Cardiac septum (tissue), 1 donor: ENCODE measurements at regions not wholly inside any gene's neighbourhood (a gene's known extent, or its start where the extent isn't known, plus 50 kb on each side); places are given as distances from the start of the nearest gene placed in this dataset.

Experiments used
- DNase-seq: peaks from one replicate; pipeline ENCODE4 v3.0.0-alpha.2; 2020; ENCODE audit warnings: low spot score
- intact Hi-C: fragments of 100-400 bp; cut with DNase I; formaldehyde crosslinking; loops from one replicate; pipeline ENCODE4 v1.14.0; 2022
- donor health status: DM: no; HTN: no; CAD: no.

DNA sequence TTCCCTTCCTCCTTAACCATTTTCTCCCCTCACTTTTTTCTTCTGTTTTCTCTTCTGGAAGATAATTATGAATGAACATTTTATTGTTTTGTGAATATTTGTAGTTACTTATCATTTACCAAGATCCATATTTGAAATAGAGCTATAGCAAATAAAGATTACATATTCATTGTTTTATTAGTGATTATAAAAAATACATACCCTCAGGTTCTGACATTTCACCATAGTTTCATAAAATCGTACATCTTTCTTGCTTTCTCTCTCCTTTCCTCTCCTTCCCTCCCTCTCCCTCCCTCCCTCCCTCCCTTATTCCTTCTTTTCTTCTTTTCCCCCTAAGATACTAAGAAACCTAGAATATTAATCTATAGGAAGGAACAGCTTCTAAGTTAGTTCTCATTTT lies 410.9 kb upstream of the GOLIM4 start:
- intact Hi-C loops, result no loop called here
- DNase-seq, result no peak

DNA sequence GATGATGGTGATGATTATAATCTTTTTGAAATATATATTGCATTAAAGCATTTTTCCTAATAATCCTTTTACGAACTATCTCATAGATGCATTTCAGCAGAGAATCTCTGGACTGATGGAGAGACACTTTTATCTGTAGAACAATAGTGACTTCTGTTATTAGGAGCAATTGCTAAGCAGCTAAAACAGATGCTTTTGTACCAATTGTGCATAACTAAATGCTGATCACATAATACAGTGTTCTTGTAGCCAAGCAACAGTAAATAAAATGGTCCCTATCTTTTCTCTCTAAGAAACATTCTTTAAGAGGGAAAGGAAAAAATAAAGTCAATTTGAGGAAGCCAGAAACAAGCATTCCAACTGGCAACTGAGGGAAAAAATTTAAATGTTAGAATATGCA lies 405.8 kb upstream of the GOLIM4 start:
- intact Hi-C loops, result no loop called here
- DNase-seq, result no peak

DNA sequence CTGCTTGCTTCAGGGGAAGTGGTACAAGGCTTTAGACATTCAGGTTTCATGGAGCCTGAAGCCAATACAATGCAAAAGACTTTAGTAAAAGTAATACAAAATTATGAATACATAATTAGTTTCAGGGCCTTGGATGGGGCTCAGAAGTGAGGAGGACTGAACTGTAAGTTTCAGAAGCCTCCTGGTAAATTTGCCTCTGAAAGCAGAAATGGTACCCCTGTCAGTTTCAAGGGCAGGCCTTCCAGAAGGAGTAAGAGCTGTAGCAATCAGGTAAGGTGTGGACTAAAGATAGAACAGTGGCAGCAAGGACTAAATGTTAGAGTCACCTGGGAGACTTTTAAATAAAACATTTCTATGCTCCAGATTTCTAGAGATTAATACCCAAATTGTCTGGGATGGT lies 402.5 kb upstream of the GOLIM4 start:
- no peak for DNase-seq
- intact Hi-C loops, result no loop called here

DNA sequence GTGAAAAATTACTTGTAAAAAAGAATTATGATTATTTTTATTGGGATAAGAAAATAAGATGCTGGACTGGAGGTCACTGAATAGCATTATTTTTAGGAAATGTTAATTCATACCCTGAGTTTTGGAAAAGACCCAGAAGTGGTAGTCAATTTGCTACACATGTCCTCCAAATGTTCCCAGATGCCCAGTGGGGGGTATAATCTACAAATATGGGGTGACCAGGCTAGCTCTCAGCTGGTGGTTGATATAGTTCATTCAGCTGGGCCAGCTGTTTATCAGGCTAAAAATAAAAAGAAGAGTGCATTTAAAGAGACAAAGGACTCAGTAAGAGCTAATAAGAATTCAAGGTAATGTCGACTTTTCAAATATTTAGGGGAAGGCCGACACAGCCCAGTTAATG lies 402.0 kb upstream of the GOLIM4 start:
- intact Hi-C loops, result no loop called here
- DNase-seq, result no peak

DNA sequence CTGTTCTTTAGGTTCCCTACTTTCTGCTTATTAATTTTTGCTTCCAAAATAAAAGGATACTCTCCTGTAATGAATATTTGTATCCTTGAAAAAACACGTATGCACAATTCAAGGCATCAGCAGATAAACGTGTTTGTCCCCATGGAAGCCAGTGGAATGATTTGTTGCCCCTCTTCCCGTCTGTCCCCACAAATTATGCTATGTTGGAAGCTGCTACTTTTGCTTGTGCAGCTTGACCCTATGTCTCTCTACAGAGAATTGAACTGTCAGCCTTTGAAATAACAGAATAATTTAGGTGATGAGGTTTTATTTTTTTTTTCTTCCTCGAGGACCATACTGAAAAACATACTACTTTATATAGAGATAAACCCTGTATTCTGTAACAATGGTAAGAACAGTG lies 401.5 kb upstream of the GOLIM4 start:
- intact Hi-C loops, result no loop called here
- DNase-seq, result no peak

DNA sequence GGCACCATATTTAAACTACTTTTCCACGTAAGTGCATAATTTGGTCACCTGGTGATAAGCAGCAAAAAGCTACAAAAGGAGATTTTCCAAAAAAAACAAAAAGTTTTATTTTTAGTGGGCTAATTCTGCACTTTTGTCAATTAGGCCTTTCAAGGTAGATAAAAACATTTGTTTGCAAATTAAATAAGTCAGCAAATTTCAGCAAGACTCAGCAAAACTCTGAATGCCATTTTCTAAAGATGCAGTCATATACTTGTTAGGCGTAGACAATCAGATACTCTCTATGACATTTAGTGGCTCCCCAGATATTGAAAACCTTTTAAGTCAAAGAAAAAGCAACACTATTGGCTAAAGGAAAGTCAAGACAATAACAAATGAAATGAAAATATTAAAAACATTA lies 400.2 kb upstream of the GOLIM4 start:
- intact Hi-C loops, result no loop called here
- DNase-seq, result no peak

DNA sequence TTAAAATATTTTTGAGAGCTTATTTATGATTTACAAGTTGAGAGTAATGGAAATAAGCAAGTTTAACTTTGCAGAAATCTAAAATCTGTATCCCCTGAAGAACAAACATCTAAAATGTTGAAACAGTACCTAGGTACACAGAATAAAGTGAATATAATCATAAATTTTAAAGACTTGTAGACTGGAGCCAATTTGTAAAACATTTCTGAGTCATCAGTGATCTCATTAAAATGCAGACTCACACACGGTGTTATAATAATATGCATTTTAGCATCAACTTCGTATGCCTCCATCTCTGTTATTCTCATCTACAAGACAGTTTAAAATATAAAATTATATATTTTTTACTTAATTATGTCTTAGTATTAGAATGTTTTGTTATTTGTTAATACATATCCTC lies 399.5 kb upstream of the GOLIM4 start:
- intact Hi-C loops, result no loop called here
- DNase-seq, result no peak

DNA sequence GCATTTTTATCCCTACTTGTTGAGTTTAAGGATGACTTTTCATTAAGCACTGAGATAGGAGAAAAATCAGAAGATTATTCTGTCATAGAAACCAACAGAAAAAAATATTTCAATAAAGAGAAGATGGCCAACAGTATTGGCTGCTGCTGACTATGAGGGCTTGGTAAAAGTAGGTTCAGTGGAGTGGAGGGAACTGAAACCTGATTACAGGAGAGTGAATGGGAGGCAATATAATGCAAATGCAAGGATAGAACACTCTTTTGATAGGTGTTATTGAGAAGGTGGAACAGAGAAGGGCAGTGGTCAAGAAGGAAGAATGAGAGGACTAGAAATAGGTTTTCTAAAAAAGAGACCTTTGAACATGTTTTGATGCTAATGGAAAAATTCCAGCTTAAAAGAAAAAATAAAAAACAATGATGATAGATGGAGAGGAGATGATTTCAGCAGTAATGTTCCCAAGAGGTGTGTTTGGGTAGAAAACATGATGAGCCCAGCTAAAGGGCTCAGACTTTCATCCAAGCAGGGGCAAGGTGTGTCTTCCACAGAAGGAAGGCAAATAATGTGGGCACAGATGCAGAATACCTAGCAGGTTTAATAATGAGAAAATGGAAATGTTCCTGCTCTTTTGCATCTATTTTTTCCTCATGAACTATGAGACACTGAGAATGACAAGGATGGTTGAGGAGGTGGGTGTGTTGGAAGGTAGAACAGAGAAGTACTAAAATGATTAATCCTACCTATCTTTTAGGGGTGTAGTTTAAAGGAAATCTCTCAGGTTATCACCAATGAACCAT lies 397.9 kb upstream of the GOLIM4 start:
- no peak for DNase-seq
- intact Hi-C loops, result no loop called here

DNA sequence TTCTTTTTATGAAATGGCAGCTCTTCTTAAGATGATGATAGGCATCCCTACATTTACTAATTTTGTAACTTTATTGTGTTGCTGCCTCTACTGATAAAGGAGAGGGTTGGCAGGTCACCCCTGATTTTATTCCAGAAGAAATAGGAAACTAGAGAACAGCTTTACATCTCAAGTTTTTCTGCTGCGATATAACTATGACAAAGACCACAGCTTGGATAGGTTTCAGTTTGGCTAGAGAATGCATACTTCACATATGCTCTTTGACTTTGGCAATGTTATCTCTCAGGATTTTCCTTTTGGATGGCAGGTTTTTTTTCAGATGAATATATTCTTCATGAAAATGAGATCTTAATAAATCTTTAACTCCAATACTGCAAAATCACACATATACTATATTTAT lies 395.3 kb upstream of the GOLIM4 start:
- intact Hi-C loops, result no loop called here
- DNase-seq, result no peak

DNA sequence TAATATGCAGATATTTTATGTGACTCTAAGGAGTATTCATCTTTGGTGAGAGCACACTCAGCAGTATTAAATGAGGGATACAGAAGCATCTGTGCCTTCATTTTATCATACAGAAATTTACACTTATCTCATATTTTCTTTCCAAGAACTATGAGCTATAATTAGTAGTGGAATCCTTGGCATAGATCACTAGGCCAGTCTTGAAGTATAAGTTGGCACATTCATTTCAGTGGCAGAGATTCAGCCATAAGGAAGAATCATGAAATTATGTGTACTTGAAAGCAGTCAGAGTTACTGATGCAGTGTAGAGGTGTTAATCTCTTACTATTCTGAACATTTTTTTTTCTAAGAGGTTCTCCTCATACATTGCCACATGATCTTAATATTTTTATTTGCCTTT lies 393.6 kb upstream of the GOLIM4 start:
- intact Hi-C loops, result no loop called here
- no peak for DNase-seq

DNA sequence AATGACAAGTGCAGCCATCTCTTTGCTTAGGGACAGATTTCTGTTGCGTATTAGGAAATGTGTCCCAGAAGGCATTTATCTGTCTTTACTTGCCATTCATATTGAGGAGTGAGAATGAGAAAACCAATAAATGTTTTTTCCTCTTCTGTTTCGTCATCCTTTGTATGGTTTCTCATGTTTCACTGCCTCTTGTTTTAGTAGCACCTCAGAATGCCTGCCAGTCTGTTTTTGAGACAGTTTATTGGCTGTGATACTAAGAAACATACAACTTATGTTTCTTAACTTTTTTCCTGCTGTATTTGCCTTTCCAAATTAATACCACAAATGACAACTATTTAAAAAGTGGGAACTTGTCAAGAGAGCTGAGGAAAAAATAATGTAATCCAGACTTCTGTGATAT lies 390.2 kb upstream of the GOLIM4 start:
- intact Hi-C loops, result no loop called here
- no peak for DNase-seq

DNA sequence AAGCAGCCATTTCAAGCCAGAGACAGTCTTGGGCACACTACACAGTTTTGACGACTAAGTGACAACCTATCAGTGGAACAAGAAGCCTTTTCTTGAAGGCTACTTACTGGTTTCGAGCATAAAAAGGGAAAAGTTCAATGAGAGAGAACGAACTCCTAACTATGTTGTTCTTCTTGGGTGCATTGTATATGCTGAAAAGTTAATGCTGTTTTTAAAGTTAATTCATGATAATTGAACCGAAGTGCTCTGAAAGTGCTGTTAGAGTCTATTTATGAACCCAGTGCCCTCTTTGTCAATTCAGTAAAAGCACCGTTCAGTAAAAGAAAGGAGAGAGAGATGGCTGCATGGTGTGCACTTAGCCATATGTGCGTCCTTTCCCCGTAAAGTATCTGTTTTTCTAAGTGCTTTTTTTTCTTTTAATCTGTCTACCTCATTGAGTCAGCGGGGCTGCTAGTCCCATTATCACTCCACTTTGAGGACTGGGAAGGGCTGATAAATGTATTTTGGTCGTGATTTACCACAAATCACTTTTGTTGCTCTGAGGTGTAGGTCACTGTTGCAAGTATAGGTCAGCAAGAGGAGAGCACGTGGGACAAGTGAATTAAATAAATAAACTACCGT lies 380.7 kb upstream of the GOLIM4 start:
- DNase-seq, result no peak
- intact Hi-C loops, result no loop called here

DNA sequence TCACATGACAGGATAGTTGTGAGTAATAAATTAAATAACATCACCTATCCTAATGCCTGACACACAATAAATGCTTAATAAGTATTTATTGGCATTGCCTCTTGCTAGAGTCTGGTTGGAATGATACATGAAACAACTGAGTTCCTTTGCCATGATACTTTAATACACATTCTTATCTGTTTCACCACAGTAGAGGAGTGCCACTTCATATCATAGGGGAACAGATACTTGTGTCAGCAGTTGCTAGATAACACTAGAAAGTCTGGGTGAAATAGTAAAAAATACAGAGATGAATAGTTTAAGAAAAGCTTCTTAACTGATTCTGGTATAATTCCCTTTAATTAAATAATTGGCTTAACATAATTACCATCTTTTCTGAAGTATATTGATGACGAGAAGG lies 380.0 kb upstream of the GOLIM4 start:
- intact Hi-C loops, result no loop called here
- no peak for DNase-seq

DNA sequence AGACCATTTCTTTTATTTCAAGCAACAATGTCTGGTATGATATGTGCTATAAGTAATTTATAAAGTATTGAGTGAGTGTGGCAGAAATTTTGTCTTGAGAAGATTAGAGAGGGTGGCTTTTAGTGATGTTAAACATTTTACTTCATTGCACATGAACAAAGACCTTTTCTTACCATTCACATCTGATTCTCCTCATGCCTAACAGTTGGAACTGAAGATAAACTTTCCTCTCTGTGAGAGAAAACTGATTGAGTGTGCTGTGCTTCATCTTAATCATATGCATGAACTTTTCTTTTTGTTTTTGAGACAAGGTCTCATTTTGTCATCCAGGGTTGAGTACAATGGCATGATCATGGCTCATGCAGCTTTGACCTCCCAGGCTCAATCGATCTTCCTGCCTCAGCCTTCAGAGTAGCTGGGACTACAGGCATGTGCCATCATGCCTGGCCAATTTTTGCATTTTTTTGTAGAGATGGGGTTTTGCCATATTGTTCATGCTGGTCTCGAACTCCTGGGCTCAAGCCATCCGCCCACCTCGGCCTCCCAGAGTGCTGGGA lies 377.7 kb upstream of the GOLIM4 start:
- intact Hi-C loops, result no loop called here
- DNase-seq, result no peak

DNA sequence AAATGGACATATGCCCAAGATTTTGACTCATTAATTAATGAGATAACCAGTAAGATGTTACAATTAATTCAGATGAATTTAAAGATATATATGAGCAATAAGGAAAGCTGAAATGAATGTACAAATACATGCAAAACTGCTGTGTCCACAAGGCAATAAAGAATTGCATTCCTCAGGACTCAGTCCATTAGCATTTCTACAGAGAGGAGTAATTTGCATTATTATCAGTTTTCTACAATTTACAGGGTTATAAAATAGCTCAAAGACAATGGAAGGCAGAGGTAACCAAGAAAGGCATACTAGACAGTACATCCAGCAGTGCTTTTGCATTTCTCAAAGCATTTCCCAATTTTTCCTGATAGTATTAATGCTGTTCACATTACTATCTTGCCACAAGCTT lies 377.1 kb upstream of the GOLIM4 start:
- intact Hi-C loops, result no loop called here
- DNase-seq, result no peak

DNA sequence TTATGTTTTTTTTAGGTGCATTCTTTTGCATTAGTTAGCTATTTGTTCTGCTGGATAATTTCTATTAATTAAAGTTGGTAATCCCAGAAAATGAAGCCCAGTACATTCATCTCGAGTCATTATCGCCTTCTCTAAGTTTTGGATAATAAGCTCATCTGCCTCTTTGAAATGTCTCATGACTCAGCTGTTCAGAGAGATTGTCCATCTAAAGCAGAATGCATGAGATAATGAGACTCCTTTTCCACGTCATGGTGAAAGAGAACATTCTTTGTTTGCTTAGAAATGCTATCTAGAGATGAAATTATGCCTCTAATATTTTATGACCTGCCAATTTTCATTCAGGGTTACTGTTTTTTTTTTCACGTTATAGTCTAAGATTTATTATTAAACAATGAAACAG lies 374.7 kb upstream of the GOLIM4 start:
- intact Hi-C loops, result no loop called here
- no peak for DNase-seq

DNA sequence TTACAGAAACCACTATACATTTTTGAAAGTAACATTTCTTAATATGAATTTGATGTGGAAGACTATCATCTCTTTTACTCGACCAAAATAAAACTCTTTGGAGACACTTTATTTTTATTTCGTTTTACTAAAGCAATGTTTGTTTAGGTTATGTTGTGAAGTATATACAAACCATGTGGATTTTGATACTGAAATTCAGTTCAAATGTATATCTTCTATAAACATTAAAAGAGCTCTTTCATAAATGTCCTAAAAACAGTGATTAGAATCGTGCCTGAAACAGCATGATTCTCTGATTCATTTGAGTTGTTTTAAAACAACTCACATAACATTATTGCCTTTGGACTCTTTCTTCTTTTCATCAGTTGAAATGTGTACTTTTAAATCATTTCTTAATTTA lies 373.7 kb upstream of the GOLIM4 start:
- DNase-seq, result no peak
- intact Hi-C loops, result loop anchor here (5.0 kb wide), 1 partner anchor 257 kb away; no protein-coding TSS in a partner anchor

DNA sequence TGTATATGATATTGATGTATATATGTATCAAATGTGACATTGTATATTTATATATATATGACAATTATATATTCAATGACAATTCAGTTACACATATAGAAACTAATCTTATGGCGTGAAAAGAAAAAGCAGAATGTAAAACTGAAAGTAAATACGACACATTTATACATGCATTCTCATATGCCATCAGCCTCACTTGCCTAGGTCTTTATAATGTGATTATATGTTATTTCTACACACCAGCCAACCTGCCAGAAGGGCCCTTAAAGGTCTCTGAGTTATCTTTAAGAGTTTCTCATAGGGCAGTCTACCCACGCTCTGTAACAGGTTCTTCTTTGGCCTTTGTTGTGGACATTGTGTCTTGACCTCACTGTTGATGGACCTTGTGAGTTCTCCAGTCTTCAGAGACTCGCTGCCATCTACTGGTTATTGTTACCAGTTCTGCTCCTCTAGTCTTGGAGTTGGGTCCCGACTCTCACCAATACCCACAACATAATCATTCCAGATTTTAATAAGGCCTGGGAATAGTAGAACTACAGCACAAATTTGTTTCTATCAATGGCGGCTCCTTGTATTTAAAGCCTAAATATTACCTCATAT lies 371.5 kb upstream of the GOLIM4 start:
- no peak for DNase-seq

DNA sequence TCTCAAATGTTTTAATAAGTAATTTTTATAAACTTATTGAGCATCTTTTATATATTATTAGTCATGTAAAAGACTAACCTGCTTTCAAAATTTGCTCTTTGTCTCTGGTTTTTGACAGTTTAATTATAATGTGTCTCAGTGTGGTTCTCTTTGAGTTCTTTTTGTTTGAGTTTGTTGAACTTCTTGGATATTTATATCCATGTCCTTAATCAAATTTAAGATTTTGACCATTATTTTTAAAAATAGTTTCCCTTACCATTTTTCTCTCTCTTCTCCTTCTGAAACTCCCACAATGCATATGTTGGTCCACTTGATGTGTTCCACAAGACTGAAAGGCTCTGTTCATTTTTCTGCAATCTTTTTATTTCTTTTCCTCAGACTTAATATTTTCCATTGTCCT lies 366.1 kb upstream of the GOLIM4 start:
- no peak for DNase-seq
- intact Hi-C loops, result no loop called here

More for the DNA sequence above, 371.5 kb upstream of the GOLIM4 start:
- intact Hi-C loops, result loop anchor here (5.0 kb wide), 1 partner anchor 255 kb away; no protein-coding TSS in a partner anchor

DNA sequence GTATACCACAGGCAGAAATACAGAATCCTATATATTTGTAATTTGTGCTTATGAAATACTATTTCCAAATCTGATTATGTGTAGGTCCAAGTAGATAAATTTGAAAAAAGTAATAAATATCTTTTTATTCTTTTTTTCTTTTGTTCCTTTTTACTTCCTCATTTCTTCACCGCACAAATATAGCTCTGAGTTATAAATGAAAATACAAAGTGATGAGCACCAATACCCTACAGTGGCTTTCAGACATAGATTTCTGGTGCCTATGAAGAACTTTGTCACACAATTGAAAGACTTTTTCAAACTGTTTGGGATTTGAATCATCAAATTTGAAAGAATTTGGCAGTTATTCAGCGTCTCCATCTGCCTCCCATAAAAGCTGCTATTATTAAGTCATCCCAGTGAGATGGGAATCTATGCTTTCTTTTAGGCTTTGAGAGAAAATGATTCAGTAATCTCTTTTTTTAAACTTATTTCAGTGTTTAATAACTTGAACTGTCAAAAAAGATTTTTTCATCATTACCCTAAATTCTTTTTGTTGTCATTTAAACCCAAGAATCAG lies 363.6 kb upstream of the GOLIM4 start:
- no peak for DNase-seq

More for the DNA sequence above, 363.6 kb upstream of the GOLIM4 start:
- intact Hi-C loops, result no loop called here
